Neural cell (in vitro differentiated cells): ENCODE measurements at regions not wholly inside any gene's neighbourhood (a gene's known extent, or its start where the extent isn't known, plus 50 kb on each side); places are given as distances from the start of the nearest gene placed in this dataset.

Experiments
- EP300 ChIP-seq: fragments of 450-650 bp; conservative IDR thresholded peaks from 2 replicates; pipeline ENCODE4 v1.6.1; 2014; ENCODE audit warnings: antibody characterized with exemption, mild to moderate bottlenecking, moderate library complexity; ENCODE audit not compliant: poor library complexity, severe bottlenecking
- EZH2 ChIP-seq: fragments of 200-600, 300-800 bp; shearing (Covaris generic), sonication (generic); IDR thresholded peaks from 2 replicates; pipeline ENCODE4 v1.6.1; 2014; ENCODE audit warnings: antibody characterized with exemption, low read length, borderline replicate concordance, mild to moderate bottlenecking; ENCODE audit not compliant: insufficient read depth, poor library complexity, severe bottlenecking
- MXI1 ChIP-seq: fragments of 450-650 bp; conservative IDR thresholded peaks from 2 replicates; pipeline ENCODE4 v1.6.1; 2014; ENCODE audit warnings: antibody characterized with exemption, mild to moderate bottlenecking; ENCODE audit not compliant: poor library complexity, severe bottlenecking
- POLR2AphosphoS5 ChIP-seq: IDR thresholded peaks from 2 replicates; pipeline ENCODE4 v1.6.1; 2012
- RAD21 ChIP-seq: fragments of 450-650 bp; conservative IDR thresholded peaks from 2 replicates; pipeline ENCODE4 v1.6.1; 2014; ENCODE audit warnings: antibody characterized with exemption, mild to moderate bottlenecking, moderate library complexity
- SMC3 ChIP-seq: fragments of 450-650 bp; conservative IDR thresholded peaks from 2 replicates; pipeline ENCODE4 v1.6.1; 2014; ENCODE audit warnings: antibody characterized with exemption, mild to moderate bottlenecking, moderate library complexity; ENCODE audit not compliant: poor library complexity
- TAF1 ChIP-seq: IDR thresholded peaks from 2 replicates; pipeline ENCODE4 v1.6.1; 2012; ENCODE audit warnings: low read depth
- TF ChIP-seq, protein P1 (sequence below): fragments of 450-650 bp; IDR thresholded peaks from 2 replicates; pipeline ENCODE4 v1.5.1; 2014; ENCODE audit warnings: antibody characterized with exemption, mild to moderate bottlenecking, moderate library complexity; ENCODE audit not compliant: poor library complexity, severe bottlenecking
- TF ChIP-seq, protein P2 (sequence below): IDR thresholded peaks from 2 replicates; pipeline ENCODE4 v1.6.1; 2012; ENCODE audit warnings: borderline replicate concordance

DNA sequence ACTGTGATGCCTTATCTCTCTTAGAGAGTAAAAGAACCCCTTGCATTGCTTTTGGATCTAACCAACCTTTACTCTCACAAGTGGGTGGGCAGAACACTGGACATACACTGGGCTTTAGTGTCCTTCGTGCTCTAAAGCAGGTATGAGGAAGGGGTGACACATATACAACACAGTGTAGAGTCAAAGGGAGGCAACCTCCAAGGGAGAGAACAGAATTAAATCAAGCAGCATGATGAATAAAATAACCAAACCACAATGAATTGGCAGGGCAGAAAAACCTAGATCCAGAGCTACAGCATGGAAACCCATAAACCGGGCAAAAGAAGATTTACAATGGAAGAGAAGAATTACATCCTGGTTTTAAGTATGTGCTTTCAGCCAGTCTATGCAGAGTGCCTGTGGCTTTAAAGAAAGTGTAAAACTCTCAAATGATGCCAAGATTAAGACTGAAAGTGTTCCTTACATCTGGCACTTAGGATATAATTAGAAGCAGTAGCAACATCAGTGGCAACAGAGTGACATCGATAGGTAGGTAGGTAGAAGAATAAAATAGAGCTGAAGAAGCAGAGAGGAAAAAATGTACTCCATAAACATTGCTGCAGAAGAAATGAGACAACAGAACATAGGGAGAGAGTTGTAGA, 191.7 kb upstream of the ZC3H15 start:
- TF ChIP-seq, protein P1, sequence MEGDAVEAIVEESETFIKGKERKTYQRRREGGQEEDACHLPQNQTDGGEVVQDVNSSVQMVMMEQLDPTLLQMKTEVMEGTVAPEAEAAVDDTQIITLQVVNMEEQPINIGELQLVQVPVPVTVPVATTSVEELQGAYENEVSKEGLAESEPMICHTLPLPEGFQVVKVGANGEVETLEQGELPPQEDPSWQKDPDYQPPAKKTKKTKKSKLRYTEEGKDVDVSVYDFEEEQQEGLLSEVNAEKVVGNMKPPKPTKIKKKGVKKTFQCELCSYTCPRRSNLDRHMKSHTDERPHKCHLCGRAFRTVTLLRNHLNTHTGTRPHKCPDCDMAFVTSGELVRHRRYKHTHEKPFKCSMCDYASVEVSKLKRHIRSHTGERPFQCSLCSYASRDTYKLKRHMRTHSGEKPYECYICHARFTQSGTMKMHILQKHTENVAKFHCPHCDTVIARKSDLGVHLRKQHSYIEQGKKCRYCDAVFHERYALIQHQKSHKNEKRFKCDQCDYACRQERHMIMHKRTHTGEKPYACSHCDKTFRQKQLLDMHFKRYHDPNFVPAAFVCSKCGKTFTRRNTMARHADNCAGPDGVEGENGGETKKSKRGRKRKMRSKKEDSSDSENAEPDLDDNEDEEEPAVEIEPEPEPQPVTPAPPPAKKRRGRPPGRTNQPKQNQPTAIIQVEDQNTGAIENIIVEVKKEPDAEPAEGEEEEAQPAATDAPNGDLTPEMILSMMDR, result no peak
- no peak for TF ChIP-seq POLR2AphosphoS5
- no peak for TF ChIP-seq RAD21
- TF ChIP-seq EZH2, result no peak
- TF ChIP-seq SMC3, result no peak
- no peak for TF ChIP-seq EP300
- no peak for TF ChIP-seq MXI1
- TF ChIP-seq, protein P2, sequence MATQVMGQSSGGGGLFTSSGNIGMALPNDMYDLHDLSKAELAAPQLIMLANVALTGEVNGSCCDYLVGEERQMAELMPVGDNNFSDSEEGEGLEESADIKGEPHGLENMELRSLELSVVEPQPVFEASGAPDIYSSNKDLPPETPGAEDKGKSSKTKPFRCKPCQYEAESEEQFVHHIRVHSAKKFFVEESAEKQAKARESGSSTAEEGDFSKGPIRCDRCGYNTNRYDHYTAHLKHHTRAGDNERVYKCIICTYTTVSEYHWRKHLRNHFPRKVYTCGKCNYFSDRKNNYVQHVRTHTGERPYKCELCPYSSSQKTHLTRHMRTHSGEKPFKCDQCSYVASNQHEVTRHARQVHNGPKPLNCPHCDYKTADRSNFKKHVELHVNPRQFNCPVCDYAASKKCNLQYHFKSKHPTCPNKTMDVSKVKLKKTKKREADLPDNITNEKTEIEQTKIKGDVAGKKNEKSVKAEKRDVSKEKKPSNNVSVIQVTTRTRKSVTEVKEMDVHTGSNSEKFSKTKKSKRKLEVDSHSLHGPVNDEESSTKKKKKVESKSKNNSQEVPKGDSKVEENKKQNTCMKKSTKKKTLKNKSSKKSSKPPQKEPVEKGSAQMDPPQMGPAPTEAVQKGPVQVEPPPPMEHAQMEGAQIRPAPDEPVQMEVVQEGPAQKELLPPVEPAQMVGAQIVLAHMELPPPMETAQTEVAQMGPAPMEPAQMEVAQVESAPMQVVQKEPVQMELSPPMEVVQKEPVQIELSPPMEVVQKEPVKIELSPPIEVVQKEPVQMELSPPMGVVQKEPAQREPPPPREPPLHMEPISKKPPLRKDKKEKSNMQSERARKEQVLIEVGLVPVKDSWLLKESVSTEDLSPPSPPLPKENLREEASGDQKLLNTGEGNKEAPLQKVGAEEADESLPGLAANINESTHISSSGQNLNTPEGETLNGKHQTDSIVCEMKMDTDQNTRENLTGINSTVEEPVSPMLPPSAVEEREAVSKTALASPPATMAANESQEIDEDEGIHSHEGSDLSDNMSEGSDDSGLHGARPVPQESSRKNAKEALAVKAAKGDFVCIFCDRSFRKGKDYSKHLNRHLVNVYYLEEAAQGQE, result no peak
- TF ChIP-seq TAF1, result no peak
